ENCODE measurements at regions not wholly inside any gene's neighbourhood (a gene's known extent, or its start where the extent isn't known, plus 50 kb on each side); places are given as distances from the start of the nearest gene placed in this dataset.

- intact Hi-C loops (cut with DNase I, micrococcal nuclease), result no loop called here
- Mint-ChIP-seq H3K27me3 (no peaks in the 10 kb centered on the region), H3K27ac (no peak overlapping the region), H3K4me1 (no peaks in the 10 kb centered on the region), H3K4me3 (no peak overlapping the region), H3K36me3 (ENCODE audit: low read depth) (no peaks in the 10 kb centered on the region), H3K9me3 (ENCODE audit: low read depth) (peaks cover 20% of the 10 kb centered on the region)
- DNase-seq (no peak), ATAC-seq (no peak)
- POLR2A ChIA-PET, result no interaction called here
- CTCF ChIA-PET, result no interaction called here
These were observed 187.7 kb upstream of the VSTM2A start for GRCh38 chr7:54354436-54354835.

GRCh38 chr7:54355842-54356241 lies 186.3 kb upstream of the VSTM2A start:
- no peaks in the 10 kb centered on the region for H3K27me3 Mint-ChIP-seq
- no peak overlapping the region for H3K4me3 Mint-ChIP-seq
- POLR2A ChIA-PET, result no interaction called here
- H3K9me3 Mint-ChIP-seq (ENCODE audit: low read depth), result peaks cover 24% of the 10 kb centered on the region
- no peak overlapping the region for H3K27ac Mint-ChIP-seq
- no peak for ATAC-seq
- H3K36me3 Mint-ChIP-seq (ENCODE audit: low read depth), result no peaks in the 10 kb centered on the region
- CTCF ChIA-PET, result interaction anchor here (0.5 kb wide), 1 partner anchor 642 kb away, joined by 4 read pairs; no protein-coding TSS in a partner anchor
- no peaks in the 10 kb centered on the region for H3K4me1 Mint-ChIP-seq
- DNase-seq, result no peak
- intact Hi-C loops (cut with DNase I, micrococcal nuclease), result no loop called here

- ChIA-PET CTCF (no interaction called here), POLR2A (no interaction called here)
- intact Hi-C loops (cut with DNase I, micrococcal nuclease), result no loop called here
- Mint-ChIP-seq H3K4me1 (no peaks in the 10 kb centered on the region), H3K9me3 (ENCODE audit: low read depth) (peaks cover 22% of the 10 kb centered on the region), H3K36me3 (ENCODE audit: low read depth) (no peaks in the 10 kb centered on the region), H3K27ac (no peak overlapping the region), H3K4me3 (no peak overlapping the region), H3K27me3 (no peaks in the 10 kb centered on the region)
- ATAC-seq (no peak), DNase-seq (no peak)
These were observed 181.9 kb upstream of the VSTM2A start for GRCh38 chr7:54360075-54360840.

GRCh38 chr7:54390565-54390964 lies 151.6 kb upstream of the VSTM2A start:
- Mint-ChIP-seq H3K27ac (no peak overlapping the region), H3K36me3 (ENCODE audit: low read depth) (no peaks in the 10 kb centered on the region), H3K27me3 (no peaks in the 10 kb centered on the region), H3K9me3 (ENCODE audit: low read depth) (peaks cover 10% of the 10 kb centered on the region), H3K4me3 (no peak overlapping the region), H3K4me1 (no peaks in the 10 kb centered on the region)
- ChIA-PET CTCF (no interaction called here), POLR2A (no interaction called here)
- no peak for ATAC-seq
- no peak for DNase-seq
- intact Hi-C loops (cut with DNase I, micrococcal nuclease), result no loop called here

- intact Hi-C loops (cut with DNase I, micrococcal nuclease), result no loop called here
- Mint-ChIP-seq H3K9me3 (ENCODE audit: low read depth) (peaks cover 7% of the 10 kb centered on the region), H3K4me3 (no peak overlapping the region), H3K36me3 (ENCODE audit: low read depth) (no peaks in the 10 kb centered on the region), H3K4me1 (no peaks in the 10 kb centered on the region), H3K27me3 (no peaks in the 10 kb centered on the region), H3K27ac (no peak overlapping the region)
- no peak for DNase-seq
- ChIA-PET CTCF (no interaction called here), POLR2A (no interaction called here)
- ATAC-seq, result no peak
These were observed 149.2 kb upstream of the VSTM2A start for GRCh38 chr7:54392935-54393334.

GRCh38 chr7:54394834-54395233 lies 147.3 kb upstream of the VSTM2A start:
- ATAC-seq (peak; percentile 28), DNase-seq (no peak)
- Mint-ChIP-seq H3K27me3 (no peaks in the 10 kb centered on the region), H3K27ac (no peak overlapping the region), H3K9me3 (ENCODE audit: low read depth) (peaks cover 5% of the 10 kb centered on the region), H3K36me3 (ENCODE audit: low read depth) (no peaks in the 10 kb centered on the region), H3K4me1 (no peaks in the 10 kb centered on the region), H3K4me3 (no peak overlapping the region)
- intact Hi-C loops (cut with DNase I, micrococcal nuclease), result no loop called here
- POLR2A ChIA-PET, result no interaction called here
- CTCF ChIA-PET, result no interaction called here

- Mint-ChIP-seq H3K9me3 (ENCODE audit: low read depth) (peaks cover 4% of the 10 kb centered on the region), H3K27me3 (no peaks in the 10 kb centered on the region), H3K36me3 (ENCODE audit: low read depth) (no peaks in the 10 kb centered on the region), H3K27ac (no peak overlapping the region), H3K4me1 (no peaks in the 10 kb centered on the region), H3K4me3 (no peak overlapping the region)
- DNase-seq (peak; percentile 27), ATAC-seq (peak; percentile 81)
- CTCF ChIA-PET, result no interaction called here
- intact Hi-C loops (cut with DNase I, micrococcal nuclease), result no loop called here
- POLR2A ChIA-PET, result no interaction called here
These were observed 144.2 kb upstream of the VSTM2A start for GRCh38 chr7:54397836-54398612.

GRCh38 chr7:54398863-54399262 lies 143.3 kb upstream of the VSTM2A start:
- H3K27me3 Mint-ChIP-seq, result no peaks in the 10 kb centered on the region
- CTCF ChIA-PET, result interaction anchor here (0.5 kb wide), 1 partner anchor 89 kb away, joined by 3 read pairs; no protein-coding TSS in a partner anchor
- H3K4me1 Mint-ChIP-seq, result no peaks in the 10 kb centered on the region
- H3K9me3 Mint-ChIP-seq (ENCODE audit: low read depth), result peaks cover 2% of the 10 kb centered on the region
- no peak overlapping the region for H3K4me3 Mint-ChIP-seq
- intact Hi-C loops (cut with DNase I, micrococcal nuclease), result no loop called here
- no peak for DNase-seq
- POLR2A ChIA-PET, result no interaction called here
- no peaks in the 10 kb centered on the region for H3K36me3 Mint-ChIP-seq (ENCODE audit: low read depth)
- ATAC-seq, result no peak
- no peak overlapping the region for H3K27ac Mint-ChIP-seq

GRCh38 chr7:54409917-54410316 lies 132.3 kb upstream of the VSTM2A start:
- H3K27me3 Mint-ChIP-seq, result no peaks in the 10 kb centered on the region
- CTCF ChIA-PET, result no interaction called here
- POLR2A ChIA-PET, result no interaction called here
- H3K27ac Mint-ChIP-seq, result no peak overlapping the region
- no peaks in the 10 kb centered on the region for H3K36me3 Mint-ChIP-seq (ENCODE audit: low read depth)
- no peak overlapping the region for H3K4me3 Mint-ChIP-seq
- peaks cover 23% of the 10 kb centered on the region for H3K9me3 Mint-ChIP-seq (ENCODE audit: low read depth)
- no peak for ATAC-seq
- intact Hi-C loops (cut with DNase I, micrococcal nuclease), result no loop called here
- DNase-seq, result no peak
- no peaks in the 10 kb centered on the region for H3K4me1 Mint-ChIP-seq

- H3K4me1 Mint-ChIP-seq, result no peaks in the 10 kb centered on the region
- H3K4me3 Mint-ChIP-seq, result no peak overlapping the region
These were observed 125.5 kb upstream of the VSTM2A start for GRCh38 chr7:54416678-54417077.

GRCh38 chr7:54419209-54419608 lies 123.0 kb upstream of the VSTM2A start:
- POLR2A ChIA-PET, result no interaction called here
- intact Hi-C loops (cut with DNase I, micrococcal nuclease), result no loop called here
- ATAC-seq, result no peak
- CTCF ChIA-PET, result no interaction called here
- peaks cover 16% of the 10 kb centered on the region for H3K9me3 Mint-ChIP-seq (ENCODE audit: low read depth)
- DNase-seq, result no peak
- H3K36me3 Mint-ChIP-seq (ENCODE audit: low read depth), result no peaks in the 10 kb centered on the region
- H3K4me3 Mint-ChIP-seq, result no peak overlapping the region
- no peak overlapping the region for H3K27ac Mint-ChIP-seq
- H3K4me1 Mint-ChIP-seq, result no peaks in the 10 kb centered on the region
- no peaks in the 10 kb centered on the region for H3K27me3 Mint-ChIP-seq

More at GRCh38 chr7:54416678-54417077, 125.5 kb upstream of the VSTM2A start:
- ATAC-seq (no peak), DNase-seq (no peak)
- Mint-ChIP-seq H3K9me3 (ENCODE audit: low read depth) (peaks cover 17% of the 10 kb centered on the region), H3K27me3 (no peaks in the 10 kb centered on the region), H3K36me3 (ENCODE audit: low read depth) (no peaks in the 10 kb centered on the region), H3K27ac (no peak overlapping the region)
- ChIA-PET POLR2A (no interaction called here), CTCF (no interaction called here)
- intact Hi-C loops (cut with DNase I, micrococcal nuclease), result no loop called here

GRCh38 chr7:54426406-54426805 lies 115.8 kb upstream of the VSTM2A start:
- POLR2A ChIA-PET, result no interaction called here
- intact Hi-C loops (cut with DNase I, micrococcal nuclease), result no loop called here
- no peak overlapping the region for H3K4me3 Mint-ChIP-seq
- H3K4me1 Mint-ChIP-seq, result no peaks in the 10 kb centered on the region
- no peak overlapping the region for H3K27ac Mint-ChIP-seq
- CTCF ChIA-PET, result no interaction called here
- peaks cover 19% of the 10 kb centered on the region for H3K9me3 Mint-ChIP-seq (ENCODE audit: low read depth)
- no peak for DNase-seq
- ATAC-seq, result no peak
- H3K27me3 Mint-ChIP-seq, result no peaks in the 10 kb centered on the region
- H3K36me3 Mint-ChIP-seq (ENCODE audit: low read depth), result no peaks in the 10 kb centered on the region
